WTC11 (cell line): ENCODE measurements at regions not wholly inside any gene's neighbourhood (a gene's known extent, or its start where the extent isn't known, plus 50 kb on each side); places are given as distances from the start of the nearest gene placed in this dataset.
A peak's percentile ranks its signal among the peaks of the same experiment; 100 is the strongest.

Experiments used
- ATAC-seq: fragments of 200-7000 bp; cut with Tn5 transposase; 2 replicates; pipeline ENCODE4 v1.10.0; 2021; ENCODE audit warnings: mild to moderate bottlenecking, moderate library complexity
- CTCF ChIA-PET: fragments of 300-600 bp; sonication (Branson Sonifier 250); formaldehyde crosslinking; loops from one replicate; lab custom pipeline; 2021; ENCODE audit warnings: antibody characterized with exemption; lab: Charles Lee
- POLR2A ChIA-PET: fragments of 350-600 bp; sonication (Branson Sonifier 250); formaldehyde crosslinking; loops from one replicate; lab custom pipeline; 2021; ENCODE audit warnings: antibody characterized with exemption; lab: Charles Lee
- DNase-seq: peaks from one replicate; pipeline ENCODE4 v3.0.0; 2021; ENCODE audit warnings: low spot score
- H3K27ac Mint-ChIP-seq: 2 replicates; pipeline ENCODE4 v1.8.0; 2021; ENCODE audit warnings: mixed read lengths
- H3K27me3 Mint-ChIP-seq: 2 replicates; pipeline ENCODE4 v1.8.0; 2021; ENCODE audit warnings: low read depth, mild to moderate bottlenecking, moderate library complexity, mixed read lengths
- H3K36me3 Mint-ChIP-seq: 2 replicates; pipeline ENCODE4 v1.8.0; 2021; ENCODE audit warnings: mixed read lengths
- H3K4me1 Mint-ChIP-seq: 2 replicates; pipeline ENCODE4 v1.8.0; 2022; ENCODE audit warnings: mixed read lengths
- H3K4me3 Mint-ChIP-seq: 2 replicates; pipeline ENCODE4 v1.8.0; 2021; ENCODE audit warnings: mild to moderate bottlenecking, moderate library complexity, mixed read lengths
- H3K9me3 Mint-ChIP-seq: 2 replicates; pipeline ENCODE4 v1.8.0; 2021; ENCODE audit warnings: mixed read lengths
- ARID4B ChIP-seq: sonication (generic); formaldehyde crosslinking; IDR thresholded peaks from 2 replicates; pipeline ENCODE4 v1.8.0; 2023; ENCODE audit warnings: missing genetic modification reagents, mild to moderate bottlenecking, borderline replicate concordance
- CDX4 ChIP-seq: fragments of 250-450 bp; sonication (Bioruptor Pico); IDR thresholded peaks from 2 replicates; pipeline ENCODE4 v1.9.0; 2021; ENCODE audit warnings: moderate library complexity, mild to moderate bottlenecking, inconsistent platforms, borderline replicate concordance
- E2F5 ChIP-seq: sonication (generic); formaldehyde crosslinking; IDR thresholded peaks from 2 replicates; pipeline ENCODE4 v1.8.1; 2022; ENCODE audit warnings: mild to moderate bottlenecking, moderate library complexity, missing genetic modification reagents
- ESRRA ChIP-seq: sonication (generic); formaldehyde crosslinking; IDR thresholded peaks from 2 replicates; pipeline ENCODE4 v1.8.1; 2022; ENCODE audit warnings: mild to moderate bottlenecking, missing genetic modification reagents, borderline replicate concordance
- FOXP4 ChIP-seq: sonication (generic); formaldehyde crosslinking; IDR thresholded peaks from 2 replicates; pipeline ENCODE4 v1.8.0; 2022; ENCODE audit warnings: mild to moderate bottlenecking, missing genetic modification reagents
- IRF2 ChIP-seq: sonication (generic); formaldehyde crosslinking; IDR thresholded peaks from 2 replicates; pipeline ENCODE4 v1.8.0; 2022; ENCODE audit warnings: low read depth, missing genetic modification reagents, borderline replicate concordance
- JUN ChIP-seq: sonication (generic); formaldehyde crosslinking; IDR thresholded peaks from 2 replicates; pipeline ENCODE4 v1.8.0; 2023; ENCODE audit warnings: mild to moderate bottlenecking, missing genetic modification reagents
- MLX ChIP-seq: sonication (generic); formaldehyde crosslinking; IDR thresholded peaks from 2 replicates; pipeline ENCODE4 v1.8.1; 2023; ENCODE audit warnings: mild to moderate bottlenecking, missing genetic modification reagents, moderate library complexity
- NFYB ChIP-seq: sonication (generic); formaldehyde crosslinking; conservative IDR thresholded peaks from 2 replicates; pipeline ENCODE4 v1.8.0; 2022; ENCODE audit warnings: low read depth, missing genetic modification reagents
- PRDM15 ChIP-seq: sonication (generic); formaldehyde crosslinking; IDR thresholded peaks from 2 replicates; pipeline ENCODE4 v1.8.0; 2022; ENCODE audit warnings: missing genetic modification reagents
- RELA ChIP-seq: sonication (generic); formaldehyde crosslinking; IDR thresholded peaks from 2 replicates; pipeline ENCODE4 v1.8.1; 2022; ENCODE audit warnings: missing genetic modification reagents, mild to moderate bottlenecking, borderline replicate concordance
- TP53 ChIP-seq: sonication (generic); formaldehyde crosslinking; IDR thresholded peaks from 2 replicates; pipeline ENCODE4 v1.8.1; 2023; ENCODE audit warnings: mild to moderate bottlenecking, missing genetic modification reagents
- USF1 ChIP-seq: sonication (generic); formaldehyde crosslinking; IDR thresholded peaks from 2 replicates; pipeline ENCODE4 v1.8.0; 2022; ENCODE audit warnings: mild to moderate bottlenecking, missing genetic modification reagents
- ZNF416 ChIP-seq: fragments of 250-450 bp; sonication (Bioruptor Pico); IDR thresholded peaks from 2 replicates; pipeline ENCODE4 v1.9.0; 2021; ENCODE audit warnings: mild to moderate bottlenecking, inconsistent platforms

- TF ChIP-seq USF1 (CRISPR knock-in tag) (no peak), E2F5 (CRISPR knock-in tag) (no peak), NFYB (CRISPR knock-in tag) (no peak), MLX (no peak), RELA (CRISPR knock-in tag) (no peak), JUN (CRISPR knock-in tag) (no peak), ZNF416 (CRISPR knock-in tag) (no peak), CDX4 (no peak)
- TF ChIP-seq, all 79 proteins: peak for 0
- DNase-seq (no peak), ATAC-seq (no peak)
- ChIA-PET POLR2A (no interaction called here), CTCF (interaction anchor here (1.0 kb wide), 1 partner anchor 20 kb away, joined by 6 read pairs; no protein-coding TSS in a partner anchor)
- Mint-ChIP-seq H3K4me3 (no peak overlapping the region), H3K36me3 (no peaks in the 10 kb centered on the region), H3K4me1 (no peaks in the 10 kb centered on the region), H3K27me3 (no peaks in the 10 kb centered on the region), H3K27ac (no peak overlapping the region), H3K9me3 (no peaks in the 10 kb centered on the region)
Measured at GRCh38 chr2:240213226-240213475, 72.7 kb upstream of the OTOS start.

- Mint-ChIP-seq H3K27ac (no peak overlapping the region), H3K36me3 (no peaks in the 10 kb centered on the region), H3K9me3 (no peaks in the 10 kb centered on the region), H3K4me1 (no peaks in the 10 kb centered on the region), H3K4me3 (no peak overlapping the region), H3K27me3 (no peaks in the 10 kb centered on the region; the same call in none of the 2 replicates)
- CTCF ChIA-PET: interaction anchor here (0.8 to 2.6 kb wide), 6 partner anchors 8 to 283 kb away, joined by 3 to 12 read pairs (median 4); no protein-coding TSS in a partner anchor
- no peak for DNase-seq
- ATAC-seq: no peak
- POLR2A ChIA-PET: no interaction called here
- TF ChIP-seq PRDM15 (CRISPR knock-in tag) (peak; percentile 10; the same call in 1 of the 2 replicates), ESRRA (CRISPR knock-in tag) (no peak)
Measured at GRCh38 chr2:240213476-240214421, 73.3 kb upstream of the OTOS start.

- ATAC-seq (0 out of 2 replicates have a peak, but pooled peaks have one; percentile 12), DNase-seq (no peak)
- no peak for TF ChIP-seq ARID4B (CRISPR knock-in tag)
- no peak for TF ChIP-seq IRF2 (CRISPR knock-in tag)
- TF ChIP-seq TP53 (CRISPR knock-in tag): no peak
- no peak for TF ChIP-seq FOXP4 (CRISPR knock-in tag)
- Mint-ChIP-seq H3K4me3 (no peak overlapping the region), H3K9me3 (no peaks in the 10 kb centered on the region), H3K4me1 (no peaks in the 10 kb centered on the region), H3K36me3 (no peaks in the 10 kb centered on the region), H3K27ac (no peak overlapping the region), H3K27me3 (no peaks in the 10 kb centered on the region; the same call in none of the 2 replicates)
- CTCF ChIA-PET: interaction anchor here (0.8 to 2.6 kb wide), 8 partner anchors 9 to 282 kb away, joined by 3 to 12 read pairs (median 4); no protein-coding TSS in a partner anchor
- POLR2A ChIA-PET: interaction anchor here (0.6 kb wide), 1 partner anchor 28 kb away, joined by 6 read pairs; no protein-coding TSS in a partner anchor
Measured at GRCh38 chr2:240214790-240215675, 74.6 kb upstream of the OTOS start.
